ENCODE measurements at regions not wholly inside any gene's neighbourhood (a gene's known extent, or its start where the extent isn't known, plus 50 kb on each side); places are given as distances from the start of the nearest gene placed in this dataset.

GRCh38 chr4:178595500-178596138 is 1153.4 kb upstream of the AGA start:
- TF ChIP-seq EZH2 (IDR thresholded peaks at IDR 0.05; ENCODE audit: borderline replicate concordance, low read depth, low read length, poor library complexity, severe bottlenecking) = no peak
- TF ChIP-seq CTCF (conservative IDR thresholded peaks at IDR 0.05; ENCODE audit: low read depth, low read length) = no peak
